ENCODE measurements at regions not wholly inside any gene's neighbourhood (a gene's known extent, or its start where the extent isn't known, plus 50 kb on each side); places are given as distances from the start of the nearest gene placed in this dataset.

DNA sequence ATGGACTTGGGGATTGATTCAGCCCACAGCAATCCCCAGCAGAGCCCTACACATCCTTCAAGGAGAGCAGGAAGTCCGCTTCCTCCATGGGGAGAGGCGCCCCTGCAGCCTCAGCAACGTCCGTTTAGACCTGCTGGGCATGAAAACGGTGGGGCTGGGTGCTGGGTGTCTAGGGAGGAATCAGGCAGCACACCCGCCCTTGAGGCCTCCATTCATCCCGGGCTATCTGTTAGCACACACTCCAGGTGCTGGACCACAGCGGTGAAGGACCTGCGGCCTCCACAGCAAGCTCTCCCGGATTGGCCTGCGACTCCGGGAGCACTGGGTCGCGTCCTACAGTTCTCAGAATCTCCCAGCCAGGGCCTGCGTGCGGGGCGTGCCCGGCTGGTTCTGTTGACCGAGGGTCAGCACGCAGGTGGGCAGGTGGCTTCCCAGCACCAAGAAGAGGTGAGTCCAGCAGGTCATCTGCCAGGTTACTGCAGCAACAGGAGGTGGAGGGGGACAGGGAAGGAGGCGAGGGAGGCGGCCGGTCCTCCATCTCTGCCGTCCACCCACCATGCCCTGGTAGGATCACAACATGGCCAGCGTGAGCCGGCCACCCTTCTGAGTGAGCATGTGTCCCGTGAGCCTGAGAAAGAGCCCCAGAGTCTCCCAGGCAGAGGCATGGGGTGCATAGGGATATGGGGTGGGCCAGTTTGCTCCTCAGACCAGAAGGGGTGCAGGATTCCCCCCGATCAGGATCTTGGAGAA, 96.6 kb downstream of the RIPK4 start:
- Histone ChIP-seq H3K4me1 (ENCODE audit: control insufficient read depth, extremely low read depth, insufficient read depth, low read length) (no peaks in the 10 kb centered on the region), H3K9me3 (ENCODE audit: control insufficient read depth, insufficient read depth, low read depth, low read length) (no peaks in the 10 kb centered on the region), H3K36me3 (ENCODE audit: control insufficient read depth, insufficient read depth, low read length) (no peaks in the 10 kb centered on the region), H3K27me3 (ENCODE audit: control insufficient read depth, insufficient read depth, low read length) (no peaks in the 10 kb centered on the region), H3K9ac (ENCODE audit: insufficient read depth, low read length) (no peak overlapping the region), H3K27ac (ENCODE audit: insufficient read depth, low read length) (no peak overlapping the region), H3K4me2 (ENCODE audit: extremely low read depth, insufficient read depth, low read length) (no peak overlapping the region), H3K4me3 (replicated peaks in 1 of 4; ENCODE audit: control extremely low read depth in 1 of 4, insufficient read depth in 1 of 4, low read depth in 3 of 4, low read length in 4 of 4) (no peak overlapping the region), H3K79me2 (ENCODE audit: control insufficient read depth, insufficient read depth, low read length) (no peaks in the 10 kb centered on the region), H4K20me1 (ENCODE audit: control insufficient read depth, extremely low read depth, insufficient read depth, low read length) (no peaks in the 10 kb centered on the region), H2AFZ (ENCODE audit: low read length) (no peak overlapping the region)
- TF ChIP-seq EZH2 (IDR thresholded peaks at IDR 0.05; ENCODE audit: low read length, missing control alignments) (no peak), CTCF (conservative IDR thresholded peaks at IDR 0.05 in 1 of 2, IDR thresholded peaks at IDR 0.05 in 1 of 2; ENCODE audit: low read depth in 1 of 2, low read length in 2 of 2) (no peak)
- DNase-seq (ENCODE audit: low read depth in 2 of 2) = no peak

DNA sequence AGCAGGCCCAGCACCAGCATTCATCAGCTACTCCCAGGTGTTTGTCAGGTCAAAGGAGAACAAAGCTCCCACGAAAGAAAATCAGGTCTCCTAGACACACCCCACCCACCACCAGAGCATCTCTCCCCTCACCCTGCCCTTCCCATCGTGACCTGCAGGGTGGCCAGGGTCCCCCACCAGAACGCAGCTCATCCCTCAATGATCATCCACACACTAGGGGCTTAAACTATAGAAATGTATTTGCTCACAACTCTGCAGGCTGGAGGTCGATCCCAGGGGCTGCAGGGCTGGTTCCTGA, 97.4 kb downstream of the RIPK4 start:
- peaks cover 1% of the 10 kb centered on the region for H3K4me1 ChIP-seq (ENCODE audit: control insufficient read depth, extremely low read depth, insufficient read depth, low read length)
- H3K4me2 ChIP-seq (ENCODE audit: extremely low read depth, insufficient read depth, low read length) = no peak overlapping the region
- H3K27ac ChIP-seq (ENCODE audit: insufficient read depth, low read length) = no peak overlapping the region
- no peaks in the 10 kb centered on the region for H3K36me3 ChIP-seq (ENCODE audit: control insufficient read depth, insufficient read depth, low read length)
- no peak overlapping the region for H2AFZ ChIP-seq (ENCODE audit: low read length)
- H3K79me2 ChIP-seq (ENCODE audit: control insufficient read depth, insufficient read depth, low read length) = no peaks in the 10 kb centered on the region
- TF ChIP-seq EZH2 (IDR thresholded peaks at IDR 0.05; ENCODE audit: low read length, missing control alignments) (no peak), CTCF (conservative IDR thresholded peaks at IDR 0.05 in 1 of 2, IDR thresholded peaks at IDR 0.05 in 1 of 2; ENCODE audit: low read depth in 1 of 2, low read length in 2 of 2) (no peak)
- H3K9ac ChIP-seq (ENCODE audit: insufficient read depth, low read length) = no peak overlapping the region
- no peaks in the 10 kb centered on the region for H4K20me1 ChIP-seq (ENCODE audit: control insufficient read depth, extremely low read depth, insufficient read depth, low read length)
- no peak for DNase-seq (ENCODE audit: low read depth in 2 of 2)
- H3K27me3 ChIP-seq (ENCODE audit: control insufficient read depth, insufficient read depth, low read length) = no peaks in the 10 kb centered on the region
- no peak overlapping the region for H3K4me3 ChIP-seq (replicated peaks in 1 of 4; ENCODE audit: control extremely low read depth in 1 of 4, insufficient read depth in 1 of 4, low read depth in 3 of 4, low read length in 4 of 4)
- H3K9me3 ChIP-seq (ENCODE audit: control insufficient read depth, insufficient read depth, low read depth, low read length) = no peaks in the 10 kb centered on the region

GRCh38 chr21:41668686-41669532, 97.9 kb downstream of the RIPK4 start:
- no peak overlapping the region for H3K9ac ChIP-seq (ENCODE audit: insufficient read depth, low read length)
- H3K79me2 ChIP-seq (ENCODE audit: control insufficient read depth, insufficient read depth, low read length) = no peaks in the 10 kb centered on the region
- H3K4me2 ChIP-seq (ENCODE audit: extremely low read depth, insufficient read depth, low read length) = no peak overlapping the region
- no peak overlapping the region for H2AFZ ChIP-seq (ENCODE audit: low read length)
- H3K4me1 ChIP-seq (ENCODE audit: control insufficient read depth, extremely low read depth, insufficient read depth, low read length) = peaks cover 5% of the 10 kb centered on the region
- H3K36me3 ChIP-seq (ENCODE audit: control insufficient read depth, insufficient read depth, low read length) = no peaks in the 10 kb centered on the region
- no peak overlapping the region for H3K4me3 ChIP-seq (replicated peaks in 1 of 4; ENCODE audit: control extremely low read depth in 1 of 4, insufficient read depth in 1 of 4, low read depth in 3 of 4, low read length in 4 of 4)
- no peak for TF ChIP-seq CTCF (conservative IDR thresholded peaks at IDR 0.05 in 1 of 2, IDR thresholded peaks at IDR 0.05 in 1 of 2; ENCODE audit: low read depth in 1 of 2, low read length in 2 of 2)
- TF ChIP-seq EZH2 (IDR thresholded peaks at IDR 0.05; ENCODE audit: low read length, missing control alignments) = no peak
- H3K27me3 ChIP-seq (ENCODE audit: control insufficient read depth, insufficient read depth, low read length) = no peaks in the 10 kb centered on the region
- no peaks in the 10 kb centered on the region for H3K9me3 ChIP-seq (ENCODE audit: control insufficient read depth, insufficient read depth, low read depth, low read length)
- no peak overlapping the region for H3K27ac ChIP-seq (ENCODE audit: insufficient read depth, low read length)
- no peaks in the 10 kb centered on the region for H4K20me1 ChIP-seq (ENCODE audit: control insufficient read depth, extremely low read depth, insufficient read depth, low read length)
- no peak for DNase-seq (ENCODE audit: low read depth in 2 of 2)

Measured in fibroblast of lung (primary cell).